BE2C (cell line): ENCODE measurements at regions not wholly inside any gene's neighbourhood (a gene's known extent, or its start where the extent isn't known, plus 50 kb on each side); places are given as distances from the start of the nearest gene placed in this dataset.

ENCODE experiments used
- DNase-seq: peaks from one replicate; pipeline ENCODE4 v3.0.0-alpha.2; 2020
- H3K27me3 ChIP-seq: fragments of 250-450 bp; sonication (Bioruptor Pico); 2 replicates; pipeline ENCODE4 v1.5.1; 2020; ENCODE audit warnings: mild to moderate bottlenecking
- H3K36me3 ChIP-seq: fragments of 250-450 bp; sonication (Bioruptor Pico); 2 replicates; pipeline ENCODE4 v1.5.1; 2020; ENCODE audit warnings: mild to moderate bottlenecking
- H3K4me1 ChIP-seq: fragments of 250-450 bp; sonication (Bioruptor Pico); 2 replicates; pipeline ENCODE4 v1.5.1; 2020
- H3K4me3 ChIP-seq: 2 replicates; pipeline ENCODE4 v1.5.1; 2011; ENCODE audit warnings: low read depth, low read length
- H3K9me3 ChIP-seq: fragments of 250-450 bp; sonication (Bioruptor Pico); 2 replicates; pipeline ENCODE4 v1.5.1; 2020
- TF ChIP-seq, protein P1 (sequence below): IDR thresholded peaks from 2 replicates; pipeline ENCODE4 v1.5.1; 2012; ENCODE audit warnings: mild to moderate bottlenecking, low read depth, low read length

- Histone ChIP-seq H3K4me1 (no peaks in the 10 kb centered on the region), H3K9me3 (no peaks in the 10 kb centered on the region), H3K27me3 (no peaks in the 10 kb centered on the region), H3K4me3 (no peak overlapping the region), H3K36me3 (no peaks in the 10 kb centered on the region)
- no peak for DNase-seq
- TF ChIP-seq, protein P1, sequence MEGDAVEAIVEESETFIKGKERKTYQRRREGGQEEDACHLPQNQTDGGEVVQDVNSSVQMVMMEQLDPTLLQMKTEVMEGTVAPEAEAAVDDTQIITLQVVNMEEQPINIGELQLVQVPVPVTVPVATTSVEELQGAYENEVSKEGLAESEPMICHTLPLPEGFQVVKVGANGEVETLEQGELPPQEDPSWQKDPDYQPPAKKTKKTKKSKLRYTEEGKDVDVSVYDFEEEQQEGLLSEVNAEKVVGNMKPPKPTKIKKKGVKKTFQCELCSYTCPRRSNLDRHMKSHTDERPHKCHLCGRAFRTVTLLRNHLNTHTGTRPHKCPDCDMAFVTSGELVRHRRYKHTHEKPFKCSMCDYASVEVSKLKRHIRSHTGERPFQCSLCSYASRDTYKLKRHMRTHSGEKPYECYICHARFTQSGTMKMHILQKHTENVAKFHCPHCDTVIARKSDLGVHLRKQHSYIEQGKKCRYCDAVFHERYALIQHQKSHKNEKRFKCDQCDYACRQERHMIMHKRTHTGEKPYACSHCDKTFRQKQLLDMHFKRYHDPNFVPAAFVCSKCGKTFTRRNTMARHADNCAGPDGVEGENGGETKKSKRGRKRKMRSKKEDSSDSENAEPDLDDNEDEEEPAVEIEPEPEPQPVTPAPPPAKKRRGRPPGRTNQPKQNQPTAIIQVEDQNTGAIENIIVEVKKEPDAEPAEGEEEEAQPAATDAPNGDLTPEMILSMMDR = no peak
Measured at GRCh38 chr1:164366014-164366413, 193.0 kb upstream of the PBX1 start.

GRCh38 chr1:164369698-164370365, 189.2 kb upstream of the PBX1 start:
- Histone ChIP-seq H3K4me3 (no peak overlapping the region), H3K4me1 (no peaks in the 10 kb centered on the region), H3K27me3 (no peaks in the 10 kb centered on the region), H3K36me3 (no peaks in the 10 kb centered on the region), H3K9me3 (no peaks in the 10 kb centered on the region)
- TF ChIP-seq, protein P1 = no peak
- DNase-seq = no peak

GRCh38 chr1:164380893-164381292, 178.1 kb upstream of the PBX1 start:
- Histone ChIP-seq H3K4me1 (no peaks in the 10 kb centered on the region), H3K36me3 (no peaks in the 10 kb centered on the region), H3K9me3 (no peaks in the 10 kb centered on the region), H3K27me3 (no peaks in the 10 kb centered on the region), H3K4me3 (no peak overlapping the region)
- TF ChIP-seq, protein P1 = no peak
- DNase-seq = no peak

GRCh38 chr1:164382384-164382783, 176.6 kb upstream of the PBX1 start:
- no peaks in the 10 kb centered on the region for H3K27me3 ChIP-seq
- H3K4me1 ChIP-seq = no peaks in the 10 kb centered on the region
- TF ChIP-seq, protein P1 = no peak
- H3K4me3 ChIP-seq = no peak overlapping the region
- no peaks in the 10 kb centered on the region for H3K36me3 ChIP-seq
- no peaks in the 10 kb centered on the region for H3K9me3 ChIP-seq
- no peak for DNase-seq

- no peak for DNase-seq
- H3K4me1 ChIP-seq = no peaks in the 10 kb centered on the region
- H3K36me3 ChIP-seq = no peaks in the 10 kb centered on the region
- H3K4me3 ChIP-seq = no peak overlapping the region
- H3K9me3 ChIP-seq = no peaks in the 10 kb centered on the region
- H3K27me3 ChIP-seq = no peaks in the 10 kb centered on the region
- TF ChIP-seq, protein P1 = no peak
Measured at GRCh38 chr1:164384262-164384661, 174.7 kb upstream of the PBX1 start.

DNA sequence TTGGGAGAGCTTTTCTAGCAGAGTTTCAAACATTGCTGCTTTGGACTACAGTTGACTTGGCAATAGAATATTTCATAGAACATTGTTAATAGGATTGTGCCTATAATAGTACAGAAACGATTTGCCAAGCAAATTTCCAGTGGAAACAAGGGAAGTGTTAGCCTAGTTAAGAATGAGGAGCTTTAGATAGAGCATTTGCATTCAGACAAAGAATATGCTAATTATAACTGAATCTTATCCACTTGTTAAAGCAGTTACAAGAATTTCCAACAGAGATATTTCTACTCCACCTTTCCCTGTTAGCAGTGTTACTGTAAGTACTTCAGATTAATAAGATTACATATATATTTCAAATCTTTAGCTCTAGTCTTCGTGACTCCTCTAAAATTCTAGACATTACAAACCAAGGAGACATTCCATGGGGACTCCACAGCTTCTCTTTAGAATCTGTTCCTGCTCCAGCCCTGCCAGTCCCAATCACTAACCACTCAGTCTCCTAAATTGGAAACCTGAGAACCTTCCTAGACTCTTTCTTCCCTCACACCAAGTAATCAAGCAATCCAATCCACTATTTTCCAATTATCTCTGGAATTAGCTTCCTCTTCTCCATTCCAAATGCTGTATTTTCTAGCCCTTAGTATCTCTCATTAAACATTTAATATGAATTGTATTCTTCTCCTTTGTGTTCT, 141.8 kb upstream of the PBX1 start:
- TF ChIP-seq, protein P1 = no peak

More for the DNA sequence above, 141.8 kb upstream of the PBX1 start:
- no peaks in the 10 kb centered on the region for H3K9me3 ChIP-seq
- H3K27me3 ChIP-seq = no peaks in the 10 kb centered on the region
- DNase-seq = no peak
- no peaks in the 10 kb centered on the region for H3K4me1 ChIP-seq
- H3K4me3 ChIP-seq = no peak overlapping the region
- H3K36me3 ChIP-seq = no peaks in the 10 kb centered on the region
